Nucleus accumbens (tissue), 56 donors: ENCODE measurements at regions not wholly inside any gene's neighbourhood (a gene's known extent, or its start where the extent isn't known, plus 50 kb on each side); places are given as distances from the start of the nearest gene placed in this dataset.

Experiments
- DNase-seq, 56 donors: peaks; one replicate each; lab custom pipeline; 2025; lab: John Stamatoyannopoulos, UW

DNA sequence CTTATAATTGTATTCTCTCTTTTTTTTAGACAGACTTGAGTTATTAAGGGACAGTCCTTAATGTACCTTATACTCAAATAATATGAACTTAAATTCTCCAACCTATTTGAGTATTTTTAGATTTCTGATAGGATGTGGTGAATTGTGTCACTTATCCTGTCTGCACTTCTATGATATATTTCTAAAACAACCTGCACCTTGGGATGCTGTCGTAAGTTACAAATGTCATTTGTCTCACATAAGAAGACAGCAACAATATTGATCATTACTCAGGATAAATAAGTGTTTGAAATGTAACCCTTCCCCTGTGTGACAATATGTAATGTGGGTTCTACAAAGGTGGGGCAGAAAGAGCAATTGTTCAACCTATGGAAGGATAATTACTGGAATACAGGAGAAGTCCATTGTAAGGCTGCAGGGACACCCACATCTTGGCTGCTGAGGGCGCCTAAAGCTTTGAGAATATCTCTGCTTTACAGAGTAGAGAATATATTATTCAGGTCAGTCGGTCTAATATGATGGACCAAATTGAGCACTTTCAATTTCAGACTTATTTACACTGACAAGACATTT is 236.9 kb upstream of the PRR20A start:
- no peak for DNase-seq

DNA sequence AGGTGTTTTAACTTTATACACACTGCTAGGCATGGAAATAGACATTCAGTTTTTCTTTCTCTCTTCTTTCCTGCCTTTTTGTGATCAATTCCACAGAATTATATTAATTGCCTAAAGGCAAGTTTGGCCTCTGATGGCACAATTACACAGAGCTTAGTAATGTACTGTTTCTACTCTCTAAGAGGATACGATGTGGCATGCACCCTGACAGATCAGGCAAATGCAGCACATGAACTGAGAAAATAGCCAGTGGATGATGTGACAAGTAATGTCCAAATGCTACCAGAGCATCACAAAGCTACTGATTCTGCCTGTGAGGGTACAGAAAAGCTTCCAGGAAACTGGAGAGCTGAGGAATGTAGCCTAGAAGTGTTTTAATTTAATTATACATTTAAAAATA is 233.8 kb upstream of the PRR20A start:
- DNase-seq = no peak

DNA sequence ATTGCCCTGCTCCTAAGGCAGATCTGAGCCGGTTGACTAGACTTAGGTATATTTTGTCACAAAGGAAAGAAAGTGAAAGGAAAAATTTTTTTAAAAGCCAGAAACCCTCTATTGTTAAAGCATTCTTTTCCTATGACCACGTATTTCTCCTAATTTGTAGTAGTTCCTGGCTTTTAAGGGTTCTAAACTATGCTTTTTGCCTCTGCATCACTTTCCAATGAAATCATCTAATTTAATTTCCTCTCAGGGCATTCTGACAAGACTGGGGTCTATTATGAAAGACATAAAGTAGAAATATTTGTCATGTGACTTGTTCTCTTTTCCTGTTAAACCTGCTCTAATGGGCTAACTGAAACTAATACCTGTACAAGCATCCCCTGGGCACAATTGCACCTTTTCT is 233.0 kb upstream of the PRR20A start:
- no peak for DNase-seq

- DNase-seq = no peak
Observed at GRCh38 chr13:56909896-56910600, 230.7 kb upstream of the PRR20A start.

DNA sequence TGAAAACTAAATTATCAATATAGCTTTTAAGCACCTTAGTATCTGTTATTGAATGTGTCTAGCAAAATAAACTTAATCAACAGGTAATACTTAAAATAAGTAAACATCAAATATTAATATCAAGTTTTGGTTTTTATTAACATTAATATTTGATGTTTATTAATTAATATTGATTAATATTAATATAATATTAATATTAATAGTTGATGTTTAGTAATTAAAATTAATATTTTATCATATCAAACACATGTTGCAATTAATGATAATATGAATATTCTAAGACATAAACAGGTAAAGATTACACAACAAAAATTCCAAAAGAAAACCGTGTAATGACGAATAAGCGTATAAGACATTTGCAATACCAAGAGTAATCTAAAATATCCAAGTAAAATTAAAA is 222.8 kb upstream of the PRR20A start:
- DNase-seq = no peak

DNA sequence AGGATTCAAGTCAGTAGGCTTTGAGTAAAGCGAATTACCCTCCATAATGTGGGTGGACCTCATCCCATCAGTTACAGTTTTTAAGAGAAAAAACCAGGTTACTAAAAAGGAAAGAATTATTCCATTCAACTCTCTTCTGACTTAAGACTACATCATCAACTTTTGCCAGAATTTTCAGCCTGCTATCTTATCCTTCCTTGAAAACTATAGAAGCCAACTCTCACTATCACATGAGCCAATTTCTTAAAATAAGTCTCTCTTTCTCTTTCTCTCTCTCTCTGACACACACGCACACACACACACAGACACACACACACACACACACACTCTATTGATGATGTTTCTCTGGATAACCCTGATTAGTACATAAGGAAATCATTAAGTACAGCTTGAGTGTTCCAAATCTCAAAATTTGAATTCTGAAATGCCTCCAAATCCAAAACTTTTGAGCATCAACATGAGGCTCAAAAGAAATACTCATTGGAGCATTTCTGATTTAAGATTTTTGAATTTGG is 217.0 kb upstream of the PRR20A start:
- DNase-seq = no peak

- no peak for DNase-seq
Observed at GRCh38 chr13:56924401-56924800, 216.3 kb upstream of the PRR20A start.

DNA sequence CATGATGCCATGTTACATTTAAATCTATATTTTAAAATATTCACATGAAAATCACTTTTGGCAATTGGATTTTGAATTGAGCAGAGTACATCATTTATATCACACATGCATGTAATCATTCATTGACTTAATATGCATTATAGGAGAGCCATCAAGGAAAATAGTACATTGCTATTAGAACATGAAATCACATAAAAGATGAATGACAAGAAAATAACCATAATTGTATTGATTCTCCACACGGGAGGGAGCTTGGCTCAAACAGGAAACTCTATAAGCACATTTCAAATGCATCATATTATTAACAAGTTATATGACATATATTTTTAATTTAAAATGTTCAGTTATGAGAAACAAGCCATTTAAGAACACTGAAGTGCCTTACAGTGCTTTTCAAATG is 208.6 kb upstream of the PRR20A start:
- DNase-seq = no peak

DNA sequence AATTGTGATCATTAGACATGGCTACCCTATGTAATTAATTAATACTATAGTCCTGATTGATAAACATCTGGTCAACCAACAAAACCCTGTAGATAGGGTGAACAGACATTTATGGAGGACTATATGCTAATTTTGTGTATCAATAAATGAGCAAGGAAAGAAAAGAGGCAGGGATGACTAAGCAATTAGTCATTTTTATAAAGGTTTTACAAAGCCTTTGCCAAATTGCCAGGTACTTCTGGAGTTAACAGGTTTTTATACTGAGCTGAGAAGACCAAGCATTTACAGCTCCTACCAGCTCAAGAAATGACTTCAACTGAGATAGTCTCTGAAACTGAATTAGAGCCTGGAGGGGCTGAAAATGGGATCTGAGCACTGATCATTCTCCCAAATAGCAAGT is 186.8 kb upstream of the PRR20A start:
- DNase-seq = no peak

GRCh38 chr13:56975647-56976046 is 165.1 kb upstream of the PRR20A start:
- DNase-seq = no peak

DNA sequence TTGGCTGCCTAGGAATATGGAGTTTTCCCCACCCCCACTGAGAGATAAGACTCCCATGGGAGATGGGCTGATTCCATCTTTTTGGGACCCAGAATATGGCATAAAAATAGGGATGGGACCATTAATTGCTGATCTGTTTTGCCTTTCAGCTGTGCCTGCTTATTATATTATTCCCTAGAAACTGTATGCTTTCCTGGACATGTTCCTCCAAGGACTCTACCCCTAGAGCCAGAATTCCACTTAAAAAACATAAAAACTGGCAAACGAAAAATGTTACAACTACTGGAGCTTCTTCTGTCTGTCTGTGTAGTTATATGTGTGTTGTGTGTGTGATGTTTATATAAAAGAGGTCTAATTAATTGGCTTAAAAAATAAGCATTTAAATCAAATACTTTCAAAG is 159.9 kb upstream of the PRR20A start:
- DNase-seq = no peak

- no peak for DNase-seq
Observed at GRCh38 chr13:56986121-56986520, 154.6 kb upstream of the PRR20A start.

- DNase-seq = no peak
Observed at GRCh38 chr13:56988543-56988942, 152.2 kb upstream of the PRR20A start.

DNA sequence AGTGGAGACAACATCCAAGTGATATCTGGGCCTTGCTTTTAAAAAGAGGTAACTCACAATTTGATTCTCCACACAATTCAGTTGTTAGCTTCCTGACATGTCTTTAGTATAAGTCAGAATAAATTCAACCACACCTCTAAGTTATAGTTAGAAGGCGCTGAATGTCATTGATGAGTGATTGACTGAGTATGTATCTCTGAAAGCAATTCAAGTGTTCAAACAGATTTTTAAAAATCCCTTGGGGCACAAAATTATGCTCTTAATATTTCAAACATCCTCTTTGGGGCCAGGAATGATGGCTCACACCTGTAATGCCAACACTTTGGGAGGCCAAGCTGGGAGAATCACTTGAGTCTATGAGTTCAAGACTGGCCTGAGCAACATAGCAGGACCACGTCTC is 137.0 kb upstream of the PRR20A start:
- no peak for DNase-seq

DNA sequence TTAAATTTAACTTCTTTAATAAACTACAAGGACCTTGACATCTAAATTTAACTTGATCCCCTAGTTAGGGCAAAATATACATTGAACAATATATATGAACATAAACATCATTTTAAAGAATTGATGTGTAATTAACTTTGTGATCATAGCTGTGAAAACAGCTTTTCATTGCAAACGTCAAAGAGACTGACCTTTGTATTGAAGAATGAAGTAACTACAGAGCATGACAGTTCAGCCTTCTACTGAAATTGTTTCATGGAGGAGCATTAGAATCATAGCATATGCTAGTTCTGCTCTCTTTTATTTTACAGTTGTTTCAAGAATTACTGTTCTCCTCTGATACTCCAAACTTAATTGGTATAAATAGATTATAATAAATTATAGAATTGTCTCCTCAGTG is 123.4 kb upstream of the PRR20A start:
- DNase-seq = no peak

- DNase-seq = no peak
Observed at GRCh38 chr13:57018915-57019314, 121.8 kb upstream of the PRR20A start.

- DNase-seq = no peak
Observed at GRCh38 chr13:57030671-57031070, 110.0 kb upstream of the PRR20A start.

- DNase-seq = no peak
Observed at GRCh38 chr13:57036290-57036689, 104.4 kb upstream of the PRR20A start.

DNA sequence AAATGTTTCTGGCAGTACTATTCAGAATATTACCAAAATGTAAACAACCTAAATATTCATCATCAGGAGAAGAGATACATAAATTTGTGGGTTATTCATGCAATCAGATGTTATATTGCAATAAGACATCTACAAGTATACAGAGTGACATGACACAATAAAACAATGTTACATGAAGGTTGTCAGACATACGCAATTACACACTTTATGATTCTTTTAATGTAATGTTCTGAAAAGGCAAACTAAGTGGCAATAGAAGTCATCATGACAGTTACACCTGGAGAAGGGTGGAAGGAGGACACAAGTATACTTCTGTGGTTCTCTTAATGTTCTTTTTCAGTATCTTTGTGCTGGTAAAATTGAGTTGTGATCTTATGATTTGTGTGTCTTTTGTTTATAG is 95.8 kb upstream of the PRR20A start:
- no peak for DNase-seq

DNA sequence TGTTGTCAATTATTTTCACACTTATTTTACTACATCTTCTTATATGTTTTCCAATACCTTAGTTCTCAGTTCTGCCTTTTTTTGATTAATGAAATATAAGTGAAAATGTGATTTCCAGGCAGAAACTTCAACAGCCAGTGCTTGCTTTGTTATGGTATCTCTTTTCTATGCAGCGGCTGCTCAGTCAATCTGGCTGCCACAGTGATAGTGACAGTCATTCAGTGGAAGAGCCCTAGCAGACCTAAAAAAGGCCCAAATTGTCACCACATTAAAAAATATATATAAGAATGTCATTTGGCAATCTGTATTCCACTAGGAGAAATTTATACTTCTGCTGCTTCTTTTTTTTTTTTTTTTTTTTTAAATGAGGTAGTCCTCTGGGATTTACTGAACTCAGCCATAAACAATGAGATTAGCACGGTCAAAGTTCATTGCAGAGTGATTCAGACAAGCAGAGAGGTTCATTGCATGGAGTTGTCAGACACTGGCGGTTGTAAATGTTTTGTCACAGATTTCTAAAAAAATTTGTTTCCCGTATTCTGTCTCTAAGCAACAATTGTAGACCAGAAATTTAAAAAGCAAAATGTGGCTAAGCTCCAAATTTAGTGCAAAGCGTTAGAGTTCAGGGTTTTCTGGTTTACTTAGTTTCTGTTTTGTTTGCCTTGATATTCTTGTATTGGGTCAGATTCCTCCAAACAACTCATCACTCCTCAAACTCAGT is 94.7 kb upstream of the PRR20A start:
- DNase-seq = no peak

DNA sequence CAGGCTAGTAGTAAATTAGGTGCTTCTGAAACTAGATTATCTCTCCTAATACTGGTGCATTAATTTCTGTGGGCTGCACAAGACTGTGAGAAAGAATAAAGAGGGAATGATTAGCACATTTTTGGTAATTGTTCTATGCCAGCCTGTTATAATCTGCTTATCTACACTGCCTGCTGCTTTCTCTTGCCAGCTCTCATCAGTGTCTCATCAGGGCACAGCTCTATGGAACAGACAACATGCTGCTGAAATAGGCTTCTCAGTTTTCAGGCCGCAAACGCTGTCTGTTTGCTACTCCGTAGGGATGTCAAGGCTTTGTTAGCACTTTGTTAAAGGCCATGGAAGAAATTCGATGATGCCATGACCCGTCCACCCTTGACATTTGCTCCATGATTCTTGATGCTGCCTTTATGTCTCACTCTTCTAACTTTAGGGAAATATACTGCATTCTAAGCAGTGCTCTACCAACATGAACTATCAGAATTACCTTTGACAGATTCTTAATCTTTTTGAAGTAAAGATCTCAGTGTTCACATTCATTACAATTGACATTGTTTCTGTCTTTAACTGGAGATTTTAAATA is 84.0 kb upstream of the PRR20A start:
- DNase-seq = no peak

- DNase-seq = no peak
Observed at GRCh38 chr13:57063007-57063406, 77.7 kb upstream of the PRR20A start.
